Neural progenitor cell (in vitro differentiated cells): ENCODE measurements at regions not wholly inside any gene's neighbourhood (a gene's known extent, or its start where the extent isn't known, plus 50 kb on each side); places are given as distances from the start of the nearest gene placed in this dataset.

ENCODE experiments used
- DNase-seq: peaks from one replicate; pipeline ENCODE4 v3.0.0-alpha.2; 2016; ENCODE audit warnings: low spot score
- H2AFZ ChIP-seq: fragments of 200-600 bp; sonication (generic); replicated peaks from 2 replicates; pipeline ENCODE4 v1.6.1; 2016; ENCODE audit warnings: antibody characterized with exemption
- H3F3A ChIP-seq: fragments of 200-600 bp; sonication (generic); 2 replicates; pipeline ENCODE4 v1.6.1; 2016; ENCODE audit warnings: antibody characterized with exemption, low read depth
- H3K27ac ChIP-seq: fragments of 200-600 bp; sonication (generic); 2 replicates; pipeline ENCODE4 v1.5.1; 2016; ENCODE audit warnings: mild to moderate bottlenecking
- H3K27me3 ChIP-seq: fragments of 200-600 bp; sonication (generic); 2 replicates; pipeline ENCODE4 v1.6.1; 2016; ENCODE audit warnings: mild to moderate bottlenecking, moderate library complexity
- H3K36me3 ChIP-seq: fragments of 200-600 bp; sonication (generic); 2 replicates; pipeline ENCODE4 v1.5.1; 2016
- H3K4me1 ChIP-seq: fragments of 200-600 bp; sonication (generic); 2 replicates; pipeline ENCODE4 v1.6.1; 2016; ENCODE audit warnings: mixed run types
- H3K4me2 ChIP-seq: fragments of 200-600 bp; sonication (generic); 2 replicates; pipeline ENCODE4 v1.6.1; 2016
- H3K4me3 ChIP-seq: fragments of 200-600 bp; sonication (generic); 2 replicates; pipeline ENCODE4 v1.5.1; 2016
- H3K79me2 ChIP-seq: fragments of 200-600 bp; sonication (generic); 2 replicates; pipeline ENCODE4 v1.6.1; 2016; ENCODE audit warnings: low read depth
- H3K9ac ChIP-seq: fragments of 200-600 bp; sonication (generic); 2 replicates; pipeline ENCODE4 v1.6.1; 2016
- H3K9me3 ChIP-seq: fragments of 200-600 bp; sonication (generic); 2 replicates; pipeline ENCODE4 v1.5.1; 2016; ENCODE audit warnings: low read depth
- H4K20me1 ChIP-seq: fragments of 200-600 bp; sonication (generic); 2 replicates; pipeline ENCODE4 v1.6.1; 2016; ENCODE audit warnings: low read depth
- H3K27ac Mint-ChIP-seq: 3 replicates; pipeline ENCODE4 v1.8.0; 2021; ENCODE audit warnings: mixed read lengths
- H3K27me3 Mint-ChIP-seq: 2 replicates; pipeline ENCODE4 v1.8.0; 2022; ENCODE audit warnings: low read depth, mild to moderate bottlenecking, inconsistent platforms, moderate library complexity, mixed read lengths; ENCODE audit not compliant: insufficient read depth
- H3K36me3 Mint-ChIP-seq: 3 replicates; pipeline ENCODE4 v1.8.0; 2021; ENCODE audit warnings: mixed read lengths
- H3K4me1 Mint-ChIP-seq: 3 replicates; pipeline ENCODE4 v1.8.0; 2021; ENCODE audit warnings: mixed read lengths
- H3K4me3 Mint-ChIP-seq: 3 replicates; pipeline ENCODE4 v1.8.0; 2021; ENCODE audit warnings: mild to moderate bottlenecking, moderate library complexity, mixed read lengths
- H3K9me3 Mint-ChIP-seq: 3 replicates; pipeline ENCODE4 v1.8.0; 2020; ENCODE audit warnings: mixed read lengths
- CTCF ChIP-seq: fragments of 200-600 bp; sonication (generic); IDR thresholded peaks from 2 replicates; pipeline ENCODE4 v1.5.1; 2017; ENCODE audit warnings: antibody characterized with exemption, mild to moderate bottlenecking
- EZH2 ChIP-seq: fragments of 200-600 bp; sonication (generic); IDR thresholded peaks from 2 replicates; pipeline ENCODE4 v1.6.1; 2017; ENCODE audit warnings: antibody characterized with exemption, mild to moderate bottlenecking, moderate library complexity
- EZH2phosphoT487 ChIP-seq: fragments of 200-600 bp; sonication (generic); IDR thresholded peaks from 2 replicates; pipeline ENCODE4 v1.6.1; 2017; ENCODE audit warnings: antibody characterized with exemption

- H3K36me3 ChIP-seq: no peaks in the 10 kb centered on the region
- Mint-ChIP-seq H3K9me3 (peaks cover 2% of the 10 kb centered on the region), H3K36me3 (no peaks in the 10 kb centered on the region), H3K4me3 (no peak overlapping the region), H3K27ac (no peak overlapping the region), H3K4me1 (no peaks in the 10 kb centered on the region), H3K27me3 (peaks cover 2% of the 10 kb centered on the region)
- H4K20me1 ChIP-seq: no peaks in the 10 kb centered on the region
- no peaks in the 10 kb centered on the region for H3K79me2 ChIP-seq
- H3K9ac ChIP-seq: no peak overlapping the region
- no peak overlapping the region for H2AFZ ChIP-seq
- H3K4me1 ChIP-seq: no peaks in the 10 kb centered on the region
- H3K9me3 ChIP-seq: no peaks in the 10 kb centered on the region
- no peaks in the 10 kb centered on the region for H3K27me3 ChIP-seq
- H3K4me3 ChIP-seq: no peak overlapping the region
- H3K27ac ChIP-seq: no peak overlapping the region
- H3F3A ChIP-seq: no peaks in the 10 kb centered on the region
- no peak for DNase-seq
- H3K4me2 ChIP-seq: no peak overlapping the region
- TF ChIP-seq EZH2phosphoT487: no peak
- TF ChIP-seq CTCF: no peak
- TF ChIP-seq EZH2: no peak
Observed at GRCh38 chr10:57979956-57980355, 287.7 kb downstream of the IPMK start.

GRCh38 chr10:57979491-57979890, 288.2 kb downstream of the IPMK start:
- Histone ChIP-seq H3K79me2 (no peaks in the 10 kb centered on the region), H3K4me1 (no peaks in the 10 kb centered on the region), H3K4me2 (no peak overlapping the region), H3K4me3 (no peak overlapping the region), H3K27me3 (no peaks in the 10 kb centered on the region), H3K36me3 (no peaks in the 10 kb centered on the region), H3K27ac (no peak overlapping the region), H2AFZ (no peak overlapping the region), H3F3A (no peaks in the 10 kb centered on the region), H4K20me1 (no peaks in the 10 kb centered on the region), H3K9ac (no peak overlapping the region), H3K9me3 (no peaks in the 10 kb centered on the region)
- no peaks in the 10 kb centered on the region for H3K4me1 Mint-ChIP-seq
- peaks cover 2% of the 10 kb centered on the region for H3K9me3 Mint-ChIP-seq
- H3K36me3 Mint-ChIP-seq: no peaks in the 10 kb centered on the region
- peaks cover 2% of the 10 kb centered on the region for H3K27me3 Mint-ChIP-seq
- no peak overlapping the region for H3K27ac Mint-ChIP-seq
- no peak overlapping the region for H3K4me3 Mint-ChIP-seq
- TF ChIP-seq EZH2: no peak
- no peak for TF ChIP-seq CTCF
- TF ChIP-seq EZH2phosphoT487: no peak
- no peak for DNase-seq

GRCh38 chr10:57977262-57977661, 290.4 kb downstream of the IPMK start:
- Histone ChIP-seq H4K20me1 (no peaks in the 10 kb centered on the region), H3F3A (no peaks in the 10 kb centered on the region), H3K79me2 (no peaks in the 10 kb centered on the region), H3K4me2 (no peak overlapping the region), H3K4me3 (no peak overlapping the region), H3K9me3 (no peaks in the 10 kb centered on the region), H3K9ac (no peak overlapping the region), H3K36me3 (no peaks in the 10 kb centered on the region), H2AFZ (no peak overlapping the region), H3K27me3 (no peaks in the 10 kb centered on the region), H3K4me1 (no peaks in the 10 kb centered on the region), H3K27ac (no peak overlapping the region)
- TF ChIP-seq EZH2 (no peak), EZH2phosphoT487 (no peak), CTCF (no peak)
- peaks cover 2% of the 10 kb centered on the region for H3K9me3 Mint-ChIP-seq
- no peaks in the 10 kb centered on the region for H3K4me1 Mint-ChIP-seq
- H3K4me3 Mint-ChIP-seq: no peak overlapping the region
- no peak for DNase-seq
- H3K27ac Mint-ChIP-seq: no peak overlapping the region
- peaks cover 4% of the 10 kb centered on the region for H3K27me3 Mint-ChIP-seq
- no peaks in the 10 kb centered on the region for H3K36me3 Mint-ChIP-seq
